ENCODE measurements at regions not wholly inside any gene's neighbourhood (a gene's known extent, or its start where the extent isn't known, plus 50 kb on each side); places are given as distances from the start of the nearest gene placed in this dataset.

GRCh38 chr6:71524201-71524600, 235.6 kb downstream of the OGFRL1 start:
- TF ChIP-seq CTCF (conservative IDR thresholded peaks at IDR 0.05; ENCODE audit: low read length) (no peak), EZH2phosphoT487 (IDR thresholded peaks at IDR 0.05; ENCODE audit: borderline replicate concordance, low read depth, low read length) (no peak)
